H1 (cell line): ENCODE measurements at regions not wholly inside any gene's neighbourhood (a gene's known extent, or its start where the extent isn't known, plus 50 kb on each side); places are given as distances from the start of the nearest gene placed in this dataset.

Experiments used
- CTCF ChIA-PET: fragments of 300-600 bp; sonication (Branson Sonifier 250); formaldehyde crosslinking; loops from one replicate; lab custom pipeline; 2021; ENCODE audit not compliant: partially characterized antibody; lab: Charles Lee
- POLR2A ChIA-PET: fragments of 300-600 bp; sonication (Branson Sonifier 250); formaldehyde crosslinking; loops from one replicate; lab custom pipeline; 2021; ENCODE audit warnings: inconsistent platforms; ENCODE audit not compliant: partially characterized antibody; lab: Charles Lee
- DNase-seq, 2 experiments: peaks; one replicate each; pipeline versions ENCODE4 v3.0.0 to v3.0.0-alpha.2; 2010 to 2022; ENCODE audit warnings: low spot score in 2 of 2, low read depth in 1 of 2, mixed read lengths in 1 of 2
- FAIRE-seq: peaks from 2 replicates; lab custom pipeline; 2011; peaks lifted over from hg19 to GRCh38; lab: Jason Lieb, UNC
- H2AFZ ChIP-seq: 2 replicates; pipeline ENCODE4 v1.8.1; 2012; ENCODE audit warnings: low read length, inconsistent platforms
- H2AK5ac ChIP-seq: 2 replicates; pipeline ENCODE4 v1.6.1; 2013; ENCODE audit warnings: low read depth, low read length
- H2BK120ac ChIP-seq: replicated peaks from 2 replicates; pipeline ENCODE3; 2013; ENCODE audit warnings: low read depth, low read length, inconsistent platforms
- H2BK12ac ChIP-seq: 2 replicates; pipeline ENCODE4 v1.6.1; 2013; ENCODE audit warnings: low read depth, low read length
- H2BK15ac ChIP-seq: 2 replicates; pipeline ENCODE4 v1.6.1; 2013; ENCODE audit warnings: low read length
- H2BK20ac ChIP-seq: 2 replicates; pipeline ENCODE4 v1.6.1; 2013; ENCODE audit warnings: low read length
- H2BK5ac ChIP-seq: 2 replicates; pipeline ENCODE4 v1.6.1; 2013; ENCODE audit warnings: low read depth, low read length
- H3K14ac ChIP-seq: 2 replicates; pipeline ENCODE4 v1.6.1; 2013; ENCODE audit warnings: inconsistent platforms; ENCODE audit not compliant: insufficient read length
- H3K18ac ChIP-seq: 2 replicates; pipeline ENCODE4 v1.6.1; 2013; ENCODE audit warnings: low read length; ENCODE audit errors: extremely low read depth
- H3K23ac ChIP-seq: 2 replicates; pipeline ENCODE4 v1.6.1; 2013; ENCODE audit warnings: inconsistent platforms; ENCODE audit not compliant: insufficient read length
- H3K23me2 ChIP-seq: 2 replicates; pipeline ENCODE4 v1.6.1; 2013; ENCODE audit warnings: low read depth, low read length
- H3K27ac ChIP-seq: 2 replicates; pipeline ENCODE4 v1.6.1; 2011; ENCODE audit warnings: low read depth, low read length, inconsistent platforms
- H3K27me3 ChIP-seq, 4 experiments: replicated peaks in 1 of 4; 1 replicate in 1 of 4; 2 replicates in 3 of 4; pipeline versions ENCODE4 v1.6.1 to v1.8.1; 2011 to 2013; ENCODE audit warnings: low read length in 3 of 4, mild to moderate bottlenecking in 3 of 4, inconsistent platforms in 2 of 4, mixed read lengths in 2 of 4, moderate library complexity in 1 of 4; ENCODE audit not compliant: control insufficient read depth in 3 of 4, insufficient read depth in 3 of 4; ENCODE audit errors: extremely low read depth in 1 of 4
- H3K36me3 ChIP-seq, 4 experiments: 2 replicates each; pipeline versions ENCODE4 v1.6.1 to v1.8.1; 2011 to 2013; ENCODE audit warnings: mild to moderate bottlenecking in 4 of 4, low read length in 3 of 4, moderate library complexity in 2 of 4, control low read depth in 1 of 4, inconsistent platforms in 1 of 4; ENCODE audit not compliant: insufficient read depth in 4 of 4, control insufficient read depth in 2 of 4
- H3K4ac ChIP-seq: replicated peaks from 2 replicates; pipeline ENCODE3; 2013; ENCODE audit warnings: low read length, low read depth, mixed read lengths, inconsistent platforms; ENCODE audit not compliant: insufficient read length
- H3K4me1 ChIP-seq, 4 experiments: replicated peaks in 1 of 4; 1 replicate in 1 of 4; 2 replicates in 3 of 4; pipeline versions ENCODE4 v1.6.1 to v1.8.1; 2011 to 2013; ENCODE audit warnings: low read length in 3 of 4, inconsistent platforms in 2 of 4, mixed read lengths in 1 of 4; ENCODE audit not compliant: insufficient read depth in 4 of 4, control insufficient read depth in 3 of 4
- H3K4me2 ChIP-seq, 2 experiments: 2 replicates each; pipeline versions ENCODE4 v1.6.1 to v1.8.1; 2011 to 2013; ENCODE audit warnings: low read depth in 2 of 2, low read length in 2 of 2, control low read depth in 1 of 2, inconsistent platforms in 1 of 2, mild to moderate bottlenecking in 1 of 2; ENCODE audit not compliant: insufficient read depth in 1 of 2
- H3K4me3 ChIP-seq, 4 experiments: fragments of 200-600, 300-600 bp in 1 of 4; sonication (generic), shearing (Covaris generic), sonication (Bioruptor Twin) in 1 of 4; 2 replicates each; pipeline versions ENCODE4 v1.5.1 to v1.8.1; 2011 to 2016; ENCODE audit warnings: low read length in 4 of 4, low read depth in 3 of 4, control low read depth in 2 of 4, inconsistent platforms in 2 of 4, mild to moderate bottlenecking in 2 of 4, mixed read lengths in 1 of 4, moderate library complexity in 1 of 4; ENCODE audit not compliant: insufficient read depth in 2 of 4; ENCODE audit errors: extremely low read depth in 1 of 4
- H3K56ac ChIP-seq: replicated peaks from 2 replicates; pipeline ENCODE3; 2013; ENCODE audit warnings: low read depth, mild to moderate bottlenecking, mixed read lengths, low read length, inconsistent platforms; ENCODE audit not compliant: insufficient read length
- H3K79me1 ChIP-seq: 2 replicates; pipeline ENCODE4 v1.6.1; 2013; ENCODE audit warnings: low read depth, low read length, control low read depth
- H3K79me2 ChIP-seq, 2 experiments: 2 replicates each; pipeline versions ENCODE4 v1.6.1 to v1.8.1; 2012 to 2013; ENCODE audit warnings: low read length in 2 of 2, mild to moderate bottlenecking in 2 of 2, inconsistent platforms in 1 of 2; ENCODE audit not compliant: insufficient read depth in 2 of 2, control insufficient read depth in 1 of 2
- H3K9ac ChIP-seq, 4 experiments: replicated peaks in 1 of 4; 1 replicate in 1 of 4; 2 replicates in 3 of 4; pipeline versions ENCODE4 v1.6.1 to v1.8.1; 2011 to 2013; ENCODE audit warnings: low read depth in 3 of 4, low read length in 3 of 4, control low read depth in 2 of 4, mild to moderate bottlenecking in 2 of 4, moderate library complexity in 2 of 4, inconsistent platforms in 1 of 4; ENCODE audit errors: extremely low read depth in 1 of 4
- H3K9me3 ChIP-seq, 2 experiments: 2 replicates each; pipeline versions ENCODE4 v1.6.1 to v1.8.1; 2012 to 2013; ENCODE audit warnings: mild to moderate bottlenecking in 2 of 2, moderate library complexity in 2 of 2, control low read depth in 1 of 2, inconsistent platforms in 1 of 2, low read depth in 1 of 2, low read length in 1 of 2, mixed read lengths in 1 of 2; ENCODE audit not compliant: insufficient read depth in 2 of 2
- H4K20me1 ChIP-seq, 2 experiments: replicated peaks in 1 of 2; 2 replicates each; pipeline versions ENCODE3 to v1.8.1; 2011 to 2013; ENCODE audit warnings: inconsistent platforms in 2 of 2, low read length in 2 of 2, mild to moderate bottlenecking in 1 of 2; ENCODE audit not compliant: insufficient read depth in 2 of 2, control insufficient read depth in 1 of 2
- H4K5ac ChIP-seq: 2 replicates; pipeline ENCODE4 v1.6.1; 2013; ENCODE audit warnings: low read length, low read depth, mixed read lengths, inconsistent platforms; ENCODE audit not compliant: insufficient read length
- H4K8ac ChIP-seq: 2 replicates; pipeline ENCODE4 v1.8.0; 2013; ENCODE audit warnings: mild to moderate bottlenecking, moderate library complexity, low read length, inconsistent platforms; ENCODE audit not compliant: insufficient read depth; ENCODE audit errors: extremely low read depth
- H4K91ac ChIP-seq: replicated peaks from 2 replicates; pipeline ENCODE3; 2013; ENCODE audit warnings: low read length, mixed read lengths, inconsistent platforms; ENCODE audit not compliant: insufficient read length
- EGR1 ChIP-seq: IDR thresholded peaks from 2 replicates; pipeline ENCODE4 v1.6.1; 2011; ENCODE audit warnings: low read depth, low read length, borderline replicate concordance
- EP300 ChIP-seq, 2 experiments: IDR thresholded peaks; 1 replicate in 1 of 2; 2 replicates in 1 of 2; pipeline ENCODE4 v1.6.1; 2011 to 2012; ENCODE audit warnings: low read depth in 2 of 2, low read length in 2 of 2, mild to moderate bottlenecking in 2 of 2, borderline replicate concordance in 1 of 2, inconsistent platforms in 1 of 2, moderate library complexity in 1 of 2
- GABPA ChIP-seq: IDR thresholded peaks from 2 replicates; pipeline ENCODE4 v1.6.1; 2011; ENCODE audit warnings: mild to moderate bottlenecking, low read length, moderate library complexity, borderline replicate concordance; ENCODE audit not compliant: insufficient read depth
- HDAC2 ChIP-seq, 2 experiments: fragments of 300-600 bp in 1 of 2; sonication (generic) in 1 of 2; IDR thresholded peaks; 2 replicates each; pipeline ENCODE4 v1.6.1; 2011 to 2012; ENCODE audit warnings: low read depth in 2 of 2, low read length in 2 of 2, mild to moderate bottlenecking in 2 of 2, moderate library complexity in 2 of 2, borderline replicate concordance in 1 of 2, inconsistent platforms in 1 of 2
- PHF8 ChIP-seq: fragments of 200-600 bp; sonication (generic); conservative IDR thresholded peaks from 2 replicates; pipeline ENCODE4 v1.7.1; 2012; ENCODE audit warnings: low read depth, mild to moderate bottlenecking, inconsistent platforms, low read length, moderate library complexity
- RAD21 ChIP-seq, 2 experiments: IDR thresholded peaks in 1 of 2; conservative IDR thresholded peaks in 1 of 2; 2 replicates each; pipeline ENCODE4 v1.6.1; 2011; ENCODE audit warnings: low read depth in 2 of 2, low read length in 2 of 2, improper control_type of control experiment in 1 of 2, inconsistent platforms in 1 of 2, mild to moderate bottlenecking in 1 of 2, moderate library complexity in 1 of 2
- RBBP5 ChIP-seq: IDR thresholded peaks from 2 replicates; pipeline ENCODE4 v1.7.1; 2012; ENCODE audit warnings: low read depth, mild to moderate bottlenecking, inconsistent platforms, low read length, moderate library complexity, borderline replicate concordance
- RXRA ChIP-seq: IDR thresholded peaks from 2 replicates; pipeline ENCODE4 v1.6.1; 2011; ENCODE audit warnings: low read depth, mild to moderate bottlenecking, low read length, moderate library complexity; ENCODE audit not compliant: insufficient read depth
- SP2 ChIP-seq: IDR thresholded peaks from 2 replicates; pipeline ENCODE4 v1.6.1; 2012; ENCODE audit warnings: mild to moderate bottlenecking, low read length, inconsistent platforms
- TCF12 ChIP-seq: IDR thresholded peaks from 2 replicates; pipeline ENCODE4 v1.6.1; 2011; ENCODE audit warnings: low read depth, mild to moderate bottlenecking, low read length
- WGBS, 2 experiments: shearing (Covaris generic) in 1 of 2; methylation state at CpG; one replicate each; pipeline versions ENCODE4 v1.1.6 to v1.1.7; 2013 to 2015; ENCODE audit warnings: low lambda C conversion rate in 2 of 2, mixed read lengths in 2 of 2, inconsistent platforms in 1 of 2, low coverage in 1 of 2, missing lambda C conversion rate in 1 of 2; ENCODE audit not compliant: insufficient replicate concordance in 2 of 2, insufficient coverage in 1 of 2, insufficient read length in 1 of 2; ENCODE audit errors: extremely low coverage in 1 of 2, missing lambda C conversion rate in 1 of 2; 5-methylcytosine and 5-hydroxymethylcytosine counted together

DNA sequence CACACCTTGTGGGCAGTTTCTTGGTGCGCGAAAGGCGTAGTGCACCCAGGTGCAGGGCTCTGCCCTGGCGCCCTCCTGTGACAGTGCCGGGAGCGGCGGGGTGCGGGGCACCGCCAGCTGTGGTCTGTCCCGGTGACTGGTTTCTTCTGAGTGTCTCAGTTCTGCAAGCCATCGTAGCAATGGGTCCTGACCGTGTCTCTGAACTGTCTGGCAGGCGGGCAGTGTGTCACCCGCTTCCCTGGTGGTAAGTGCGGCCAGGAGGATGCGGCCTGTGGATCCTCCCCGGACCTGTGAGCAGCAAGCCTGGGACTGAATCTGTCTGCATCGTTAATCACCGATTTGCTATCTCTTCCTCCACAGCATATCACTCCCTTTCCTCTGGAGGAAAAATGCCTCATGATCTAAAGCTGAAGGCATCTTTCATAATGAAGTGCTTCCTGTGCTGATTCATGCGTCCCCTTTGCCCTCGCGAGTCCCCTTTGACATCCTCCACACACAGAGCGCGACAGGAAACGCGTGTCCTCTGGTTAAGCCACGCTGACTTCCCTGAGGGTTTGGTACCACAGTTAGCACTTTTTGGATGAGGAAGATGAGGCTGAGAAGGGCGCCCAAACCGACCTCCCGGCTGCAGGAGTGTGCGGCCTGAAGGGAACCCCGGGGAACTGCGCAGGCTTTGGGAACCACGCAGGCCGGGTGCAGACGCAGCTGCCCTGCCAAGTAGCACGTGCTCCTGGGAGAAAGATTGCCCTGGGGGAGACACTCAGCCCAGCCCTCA, 416.0 kb upstream of the HS6ST1 start:
- H3K4me3 ChIP-seq = no peak overlapping the region
- H2AK5ac ChIP-seq = 0 out of 2 replicates have a peak overlapping the region, but pooled peaks have one; percentile 61
- H3K9ac ChIP-seq = no peak overlapping the region
- H3K79me2 ChIP-seq = no peaks in the 10 kb centered on the region
- peaks cover 0 to 11% (median 9%) of the 10 kb centered on the region in 4 experiments; a peak in 6 of 7 replicates for H3K27me3 ChIP-seq
- H2BK5ac ChIP-seq = peak overlapping the region; percentile 31; the same call in 1 of the 2 replicates
- H3K4me1 ChIP-seq = no peaks in the 10 kb centered on the region; a peak in 3 of 7 replicates
- H4K91ac ChIP-seq = no peak overlapping the region
- H3K14ac ChIP-seq = no peak overlapping the region
- peak in 1 of 2 experiments; percentile 67 for DNase-seq
- 0 out of 2 replicates have a peak overlapping the region, but pooled peaks have one; percentile 36 for H2AFZ ChIP-seq
- H3K4ac ChIP-seq = no peak overlapping the region
- H4K20me1 ChIP-seq = no peaks in the 10 kb centered on the region
- no peak overlapping the region; the same call in 1 of the 2 replicates for H4K8ac ChIP-seq
- no peak overlapping the region for H3K4me2 ChIP-seq
- H4K5ac ChIP-seq = no peak overlapping the region
- H3K23ac ChIP-seq = no peak overlapping the region
- no peak overlapping the region for H2BK12ac ChIP-seq
- POLR2A ChIA-PET = no interaction called here
- H3K79me1 ChIP-seq = no peaks in the 10 kb centered on the region
- FAIRE-seq = no peak
- no peaks in the 10 kb centered on the region for H3K9me3 ChIP-seq
- H3K18ac ChIP-seq = no peak overlapping the region
- no peaks in the 10 kb centered on the region for H3K23me2 ChIP-seq
- H3K36me3 ChIP-seq = no peaks in the 10 kb centered on the region
- no peak overlapping the region for H3K56ac ChIP-seq
- CTCF ChIA-PET = interaction anchor here (0.7 to 1.8 kb wide), 9 partner anchors 11 to 162 kb away, joined by 3 to 7 read pairs (median 3); no protein-coding TSS in a partner anchor
- no peak overlapping the region; the same call in 1 of the 2 replicates for H2BK15ac ChIP-seq
- 90% methylated on average over 37 of the region's 37 CpGs; no CpG with 5 or more reads in 1 of the 2 experiments for WGBS, 2 experiments
- no peak overlapping the region for H2BK20ac ChIP-seq
- no peak overlapping the region for H2BK120ac ChIP-seq
- no peak overlapping the region for H3K27ac ChIP-seq
- TF ChIP-seq SP2 (no peak), GABPA (peak; percentile 37; the same call in 1 of the 2 replicates), RBBP5 (no peak), RXRA (no peak), EGR1 (no peak), RAD21 (IDR thresholded peaks at IDR 0.05 in 1 of 2, conservative IDR thresholded peaks at IDR 0.05 in 1 of 2; ENCODE audit: low read depth in 2 of 2, low read length in 2 of 2) (peak; percentile 68 to 79), HDAC2 (IDR thresholded peaks at IDR 0.05; ENCODE audit: borderline replicate concordance in 1 of 2, low read depth in 2 of 2, low read length in 2 of 2) (no peak), EP300 (IDR thresholded peaks at IDR 0.05; ENCODE audit: borderline replicate concordance in 1 of 2, low read depth in 2 of 2, low read length in 2 of 2) (no peak), PHF8 (no peak), TCF12 (0 out of 2 replicates have a peak, but pooled peaks have one; percentile 7)
